Stimulated activated CD8-positive, alpha-beta memory T cell treated with anti-CD3 and anti-CD28 coated beads, Interleukin-7, amount 100 ng/mL, for 4 hours (primary cell): ENCODE measurements at regions not wholly inside any gene's neighbourhood (a gene's known extent, or its start where the extent isn't known, plus 50 kb on each side); places are given as distances from the start of the nearest gene placed in this dataset.
"Not testable (repeated sequence)": the region's sequence is repeated elsewhere in the genome, so short reads cannot be mapped to it uniquely, and the experiment has no call there.

ENCODE experiments used
- DNase-seq, 2 donors: peaks; one replicate each; pipeline ENCODE4 v3.0.0-alpha.2; 2020; ENCODE audit warnings: low read depth in 2 of 2

- not testable (repeated sequence) for DNase-seq
Measured at GRCh38 chr3:103881809-103882208, 1447.0 kb downstream of the ZPLD1 start.

GRCh38 chr3:103889675-103890074, 1454.9 kb downstream of the ZPLD1 start:
- no peak for DNase-seq

GRCh38 chr3:103894162-103894822, 1459.5 kb downstream of the ZPLD1 start:
- no peak for DNase-seq

GRCh38 chr3:103899328-103899727, 1464.5 kb downstream of the ZPLD1 start:
- DNase-seq, result no peak

GRCh38 chr3:103904991-103905390, 1461.7 kb upstream of the ALCAM start:
- no peak for DNase-seq

- DNase-seq, result no peak
Measured at GRCh38 chr3:103906304-103906703, 1460.4 kb upstream of the ALCAM start.

GRCh38 chr3:103906808-103907207, 1459.9 kb upstream of the ALCAM start:
- DNase-seq, result no peak

- DNase-seq, result no peak
Measured at GRCh38 chr3:103907567-103907966, 1459.1 kb upstream of the ALCAM start.

GRCh38 chr3:103909395-103909794, 1457.3 kb upstream of the ALCAM start:
- DNase-seq, result no peak

- DNase-seq, result no peak
Measured at GRCh38 chr3:103918336-103918735, 1448.4 kb upstream of the ALCAM start.

GRCh38 chr3:103919327-103919726, 1447.4 kb upstream of the ALCAM start:
- DNase-seq, result no peak

GRCh38 chr3:103923907-103924306, 1442.8 kb upstream of the ALCAM start:
- no peak for DNase-seq

- DNase-seq, result no peak
Measured at GRCh38 chr3:103924544-103924943, 1442.2 kb upstream of the ALCAM start.

- DNase-seq, result no peak
Measured at GRCh38 chr3:103926936-103927335, 1439.8 kb upstream of the ALCAM start.

GRCh38 chr3:103927896-103928295, 1438.8 kb upstream of the ALCAM start:
- no peak for DNase-seq

GRCh38 chr3:103937094-103937493, 1429.6 kb upstream of the ALCAM start:
- no peak for DNase-seq

GRCh38 chr3:103947062-103947461, 1419.6 kb upstream of the ALCAM start:
- DNase-seq, result no peak

GRCh38 chr3:103949693-103950092, 1417.0 kb upstream of the ALCAM start:
- DNase-seq, result no peak

- DNase-seq, result no peak
Measured at GRCh38 chr3:103950676-103951075, 1416.0 kb upstream of the ALCAM start.

GRCh38 chr3:103953796-103954195, 1412.9 kb upstream of the ALCAM start:
- DNase-seq, result no peak

- DNase-seq, result no peak
Measured at GRCh38 chr3:103960819-103961218, 1405.9 kb upstream of the ALCAM start.

- DNase-seq, result no peak
Measured at GRCh38 chr3:103963599-103963998, 1403.1 kb upstream of the ALCAM start.

- no peak for DNase-seq
Measured at GRCh38 chr3:103965764-103966163, 1400.9 kb upstream of the ALCAM start.

- DNase-seq, result no peak
Measured at GRCh38 chr3:103966749-103967148, 1400.0 kb upstream of the ALCAM start.
